Thyroid gland (tissue), 4 donors: ENCODE measurements at regions not wholly inside any gene's neighbourhood (a gene's known extent, or its start where the extent isn't known, plus 50 kb on each side); places are given as distances from the start of the nearest gene placed in this dataset.

ENCODE experiments used
- DNase-seq, 2 donors: peaks; one replicate each; pipeline ENCODE4 v3.0.0-alpha.2; 2019
- H3K27ac ChIP-seq, 3 donors: fragments of 200-600 bp; sonication (generic); 1 replicate in 2 of 3; 2 replicates in 1 of 3; pipeline ENCODE4 v1.5.1; 2016 to 2019; ENCODE audit warnings: mild to moderate bottlenecking in 1 of 3, moderate library complexity in 1 of 3
- H3K27me3 ChIP-seq: fragments of 200-600 bp; sonication (generic); one replicate; pipeline ENCODE4 v1.5.1; 2019
- H3K36me3 ChIP-seq, 2 donors: fragments of 200-600 bp; sonication (generic); one replicate each; pipeline ENCODE4 v1.5.1; 2016 to 2019
- H3K4me1 ChIP-seq, 2 donors: fragments of 200-600 bp; sonication (generic); one replicate each; pipeline ENCODE4 v1.5.1; 2017 to 2019
- H3K4me3 ChIP-seq, 3 donors: fragments of 200-600 bp; sonication (generic); replicated peaks in 1 of 3; 1 replicate in 2 of 3; 2 replicates in 1 of 3; pipeline ENCODE4 v1.5.1; 2016; ENCODE audit warnings: mild to moderate bottlenecking in 1 of 3
- H3K9me3 ChIP-seq: fragments of 200-600 bp; sonication (generic); one replicate; pipeline ENCODE4 v1.5.1; 2017
- POLR2A ChIP-seq, 2 donors: fragments of 450-650 bp; IDR thresholded peaks; one replicate each; pipeline ENCODE4 v1.6.1; 2017; ENCODE audit warnings: antibody characterized with exemption in 2 of 2, mild to moderate bottlenecking in 2 of 2, moderate library complexity in 1 of 2
- WGBS, 2 donors: methylation state at CpG; one replicate each; pipeline ENCODE4 v1.1.5; 2017; 5-methylcytosine and 5-hydroxymethylcytosine counted together
- intact Hi-C: fragments of 100-400 bp; cut with DNase I; formaldehyde crosslinking; loops from one replicate; pipeline ENCODE4 v1.15.1; 2023
- TF ChIP-seq, protein P1 (sequence below), 6 experiments: fragments of 200-600 bp in 3 of 6; fragments of 450-650 bp in 3 of 6; sonication (generic) in 3 of 6; IDR thresholded peaks; one replicate each; pipeline ENCODE4 v1.5.1; 2016 to 2019; ENCODE audit warnings: antibody characterized with exemption in 6 of 6, mild to moderate bottlenecking in 2 of 6, inconsistent platforms in 1 of 6, moderate library complexity in 1 of 6

DNA sequence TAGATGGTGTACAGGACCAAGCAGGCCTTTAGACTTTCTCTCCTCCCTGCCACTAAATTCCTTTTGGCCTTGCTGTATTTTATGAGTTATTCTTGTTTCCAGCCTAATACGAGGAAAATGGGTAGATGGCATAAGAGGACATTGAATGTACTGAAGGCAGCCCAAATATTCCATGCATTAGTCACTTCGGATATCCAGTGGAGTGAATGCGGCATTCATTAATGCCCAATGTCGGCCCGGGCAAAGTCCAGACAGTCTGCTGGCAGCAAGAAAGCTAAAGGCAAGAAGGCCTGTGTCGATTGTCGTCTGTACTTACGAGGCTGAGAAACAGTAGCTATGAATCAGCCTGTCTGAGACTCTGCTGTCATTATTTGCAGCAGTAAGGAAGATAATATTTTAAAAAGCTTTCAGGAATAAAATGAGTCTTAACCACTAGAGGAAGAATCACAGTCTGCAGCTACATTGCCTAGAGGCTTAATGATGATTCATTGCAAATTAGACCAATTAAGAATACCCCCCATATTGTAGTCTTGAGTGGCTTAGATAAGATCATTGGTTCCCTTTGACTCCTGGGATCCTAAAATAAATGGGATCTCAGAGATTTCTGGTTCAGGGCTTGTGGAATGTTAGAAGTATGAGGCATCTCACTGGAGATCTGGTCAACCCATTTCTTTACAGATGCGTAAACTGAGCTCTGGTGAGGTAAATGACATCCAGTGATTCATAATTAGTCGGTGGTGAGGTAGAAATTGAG is 534.1 kb upstream of the JAG1 start:
- peaks cover 0 to 5% of the 10 kb centered on the region in 2 donors for H3K4me1 ChIP-seq
- TF ChIP-seq, protein P1, sequence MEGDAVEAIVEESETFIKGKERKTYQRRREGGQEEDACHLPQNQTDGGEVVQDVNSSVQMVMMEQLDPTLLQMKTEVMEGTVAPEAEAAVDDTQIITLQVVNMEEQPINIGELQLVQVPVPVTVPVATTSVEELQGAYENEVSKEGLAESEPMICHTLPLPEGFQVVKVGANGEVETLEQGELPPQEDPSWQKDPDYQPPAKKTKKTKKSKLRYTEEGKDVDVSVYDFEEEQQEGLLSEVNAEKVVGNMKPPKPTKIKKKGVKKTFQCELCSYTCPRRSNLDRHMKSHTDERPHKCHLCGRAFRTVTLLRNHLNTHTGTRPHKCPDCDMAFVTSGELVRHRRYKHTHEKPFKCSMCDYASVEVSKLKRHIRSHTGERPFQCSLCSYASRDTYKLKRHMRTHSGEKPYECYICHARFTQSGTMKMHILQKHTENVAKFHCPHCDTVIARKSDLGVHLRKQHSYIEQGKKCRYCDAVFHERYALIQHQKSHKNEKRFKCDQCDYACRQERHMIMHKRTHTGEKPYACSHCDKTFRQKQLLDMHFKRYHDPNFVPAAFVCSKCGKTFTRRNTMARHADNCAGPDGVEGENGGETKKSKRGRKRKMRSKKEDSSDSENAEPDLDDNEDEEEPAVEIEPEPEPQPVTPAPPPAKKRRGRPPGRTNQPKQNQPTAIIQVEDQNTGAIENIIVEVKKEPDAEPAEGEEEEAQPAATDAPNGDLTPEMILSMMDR (IDR thresholded peaks at IDR 0.05), result no peak
- no peak for TF ChIP-seq POLR2A (IDR thresholded peaks at IDR 0.05)

DNA sequence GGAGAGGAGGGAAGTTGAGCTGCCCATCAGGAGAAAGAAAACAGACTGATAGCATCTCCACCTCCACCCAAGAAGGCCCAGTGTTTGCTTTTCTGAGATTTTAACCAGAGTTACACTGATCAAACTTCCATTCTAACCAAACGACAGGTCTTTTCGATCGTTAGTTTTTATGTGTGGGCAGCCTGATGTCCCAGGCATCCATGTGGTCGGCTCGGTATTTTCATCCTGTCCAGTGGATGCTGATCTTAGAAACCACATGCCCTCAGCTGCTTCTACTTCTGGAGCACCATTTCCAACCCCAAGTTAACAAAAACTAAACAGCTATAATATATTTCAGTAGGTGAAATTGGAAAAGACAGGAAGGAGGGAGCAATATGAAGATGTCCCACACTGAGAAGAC is 536.8 kb upstream of the JAG1 start:
- H3K36me3 ChIP-seq, result no peaks in the 10 kb centered on the region
- DNase-seq, result no peak
- no peaks in the 10 kb centered on the region for H3K9me3 ChIP-seq
- TF ChIP-seq, protein P1 (IDR thresholded peaks at IDR 0.05), result no peak
- TF ChIP-seq POLR2A (IDR thresholded peaks at IDR 0.05), result no peak
- no peak overlapping the region for H3K4me3 ChIP-seq
- intact Hi-C loops, result no loop called here
- H3K4me1 ChIP-seq, result peaks cover 0 to under 1% of the 10 kb centered on the region in 2 donors
- no peaks in the 10 kb centered on the region for H3K27me3 ChIP-seq
- H3K27ac ChIP-seq, result no peak overlapping the region
- WGBS, 2 donors, result 76 to 79% methylated on average over 5 of the region's 5 CpGs

More for the DNA sequence above, 534.1 kb upstream of the JAG1 start:
- Histone ChIP-seq H3K36me3 (no peaks in the 10 kb centered on the region), H3K4me3 (no peak overlapping the region), H3K27me3 (no peaks in the 10 kb centered on the region), H3K27ac (no peak overlapping the region), H3K9me3 (no peaks in the 10 kb centered on the region)
- WGBS, 2 donors, result 87 to 88% methylated on average over 10 of the region's 10 CpGs
- intact Hi-C loops, result no loop called here
- no peak for DNase-seq

DNA sequence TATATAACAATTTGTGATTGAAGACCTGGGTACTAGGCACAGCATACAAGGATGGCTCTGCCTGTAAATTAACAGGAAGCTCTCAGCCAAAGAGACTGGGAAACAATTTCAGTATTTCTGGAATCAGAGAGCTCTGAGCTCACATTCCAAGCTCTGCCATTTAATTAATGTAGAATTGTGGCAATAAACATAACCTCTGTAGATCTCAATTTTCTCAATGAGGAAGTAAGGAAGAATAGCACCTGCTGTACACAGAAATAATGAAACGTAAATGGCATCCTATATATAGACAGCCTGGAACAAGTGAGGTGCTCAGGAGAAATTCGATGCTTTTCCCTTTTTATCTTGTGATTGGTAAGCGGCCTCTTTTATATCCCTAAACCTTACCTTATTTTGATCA is 538.5 kb upstream of the JAG1 start:
- WGBS, 2 donors, result 91 to 94% methylated on average over 3 of the region's 3 CpGs

DNA sequence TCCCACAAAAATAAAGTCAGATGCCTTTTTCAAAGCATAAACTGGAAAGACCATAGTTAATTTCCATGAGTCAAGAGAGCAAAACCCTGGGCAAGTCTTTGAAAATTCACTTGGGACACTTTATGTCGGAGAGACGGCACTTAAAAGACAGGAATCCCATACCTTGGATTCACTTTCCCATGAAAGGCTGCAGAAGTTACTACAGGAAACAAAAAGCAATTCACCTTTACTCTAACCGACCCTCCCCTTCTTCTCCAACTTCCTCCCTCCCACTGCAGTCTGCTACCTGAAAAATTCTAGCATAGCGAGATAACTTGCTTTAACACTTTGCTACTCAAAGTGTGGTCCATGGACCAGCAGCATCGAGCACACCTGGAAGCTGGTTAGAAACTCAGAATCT is 539.1 kb upstream of the JAG1 start:
- DNase-seq, result no peak
- no peaks in the 10 kb centered on the region for H3K27me3 ChIP-seq
- intact Hi-C loops, result no loop called here
- no peak overlapping the region for H3K4me3 ChIP-seq
- no peak overlapping the region for H3K27ac ChIP-seq
- TF ChIP-seq, protein P1 (IDR thresholded peaks at IDR 0.05), result no peak
- no peaks in the 10 kb centered on the region for H3K4me1 ChIP-seq
- no peaks in the 10 kb centered on the region for H3K36me3 ChIP-seq
- WGBS, 2 donors, result 46 to 53% methylated on average over 5 of the region's 5 CpGs
- H3K9me3 ChIP-seq, result no peaks in the 10 kb centered on the region

More for the DNA sequence above, 538.5 kb upstream of the JAG1 start:
- Histone ChIP-seq H3K36me3 (no peaks in the 10 kb centered on the region), H3K4me1 (no peaks in the 10 kb centered on the region), H3K27me3 (no peaks in the 10 kb centered on the region), H3K4me3 (no peak overlapping the region), H3K27ac (no peak overlapping the region), H3K9me3 (no peaks in the 10 kb centered on the region)
- no peak for DNase-seq
- TF ChIP-seq, protein P1 (IDR thresholded peaks at IDR 0.05), result no peak
- no peak for TF ChIP-seq POLR2A (IDR thresholded peaks at IDR 0.05)
- intact Hi-C loops, result no loop called here

DNA sequence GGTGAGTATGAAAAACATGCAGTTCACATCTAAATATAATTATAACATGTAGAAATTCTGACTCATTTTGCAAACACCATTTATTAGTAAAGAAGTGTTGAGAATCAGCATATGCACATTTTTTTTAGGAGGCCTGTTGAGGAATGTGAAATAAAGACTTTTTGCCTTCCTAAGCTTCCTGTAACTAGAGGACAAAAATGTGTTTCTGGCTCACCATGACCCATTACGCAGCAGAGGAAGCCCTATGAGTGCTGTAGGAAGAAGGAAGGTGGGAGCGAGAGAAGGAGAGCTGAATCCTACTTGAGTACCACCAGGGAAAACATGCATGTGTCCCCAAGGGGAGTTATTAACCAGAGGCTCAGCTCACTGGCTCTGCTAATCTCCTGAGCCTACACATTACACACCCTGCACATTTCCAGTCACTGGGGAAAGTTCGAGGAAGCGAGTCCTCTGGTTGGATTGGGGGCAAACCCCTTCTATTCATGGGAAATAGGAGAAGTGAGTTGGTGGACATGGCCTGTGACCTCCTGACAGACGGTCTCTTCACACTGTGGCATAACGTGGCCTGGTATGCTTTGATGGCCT is 540.5 kb upstream of the JAG1 start:
- Histone ChIP-seq H3K27me3 (no peaks in the 10 kb centered on the region), H3K36me3 (no peaks in the 10 kb centered on the region), H3K27ac (no peak overlapping the region), H3K9me3 (no peaks in the 10 kb centered on the region), H3K4me1 (no peaks in the 10 kb centered on the region), H3K4me3 (no peak overlapping the region)
- intact Hi-C loops, result no loop called here
- no peak for TF ChIP-seq POLR2A (IDR thresholded peaks at IDR 0.05)
- TF ChIP-seq, protein P1 (IDR thresholded peaks at IDR 0.05), result no peak
- whole genome bisulfite sequencing, 2 donors, result 83 to 91% methylated on average over 6 of the region's 6 CpGs
- no peak for DNase-seq
